ENCODE measurements at regions not wholly inside any gene's neighbourhood (a gene's known extent, or its start where the extent isn't known, plus 50 kb on each side); places are given as distances from the start of the nearest gene placed in this dataset.

DNA sequence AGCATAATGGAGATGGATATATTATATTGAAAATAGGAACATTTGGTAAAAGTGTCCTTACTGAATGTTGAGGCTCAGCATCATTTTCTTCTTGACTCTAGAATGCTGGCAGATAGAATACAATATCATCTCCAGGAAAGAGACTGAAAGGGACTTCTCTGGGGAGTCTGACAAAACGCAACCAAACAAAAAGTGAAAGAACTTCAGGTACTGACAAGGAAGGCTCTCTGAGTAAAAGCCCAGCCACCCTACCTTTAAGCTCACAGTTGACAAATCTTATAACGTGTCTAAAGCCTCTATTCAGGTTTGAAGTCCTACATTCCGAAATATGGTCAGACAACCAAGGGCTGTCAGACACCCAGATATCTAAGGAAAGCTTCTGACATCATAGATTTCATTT, 590.8 kb downstream of the SOX6 start:
- peaks cover 4% of the 10 kb centered on the region for H3K27me3 Mint-ChIP-seq
- ATAC-seq (ENCODE audit: poor library complexity) = no peak
- Histone ChIP-seq H3K4me3 (ENCODE audit: low read length) (no peak overlapping the region), H3K36me3 (ENCODE audit: insufficient read depth, low read length) (no peaks in the 10 kb centered on the region), H3K27me3 (ENCODE audit: control insufficient read depth in 1 of 2, insufficient read depth in 2 of 2, low read length in 2 of 2) (no peaks in the 10 kb centered on the region), H3K4me1 (ENCODE audit: insufficient read depth, low read length) (no peaks in the 10 kb centered on the region), H3K9me3 (ENCODE audit: control insufficient read depth in 1 of 2, insufficient read depth in 1 of 2, low read length in 2 of 2) (no peaks in the 10 kb centered on the region), H3K27ac (ENCODE audit: low read depth in 1 of 2, low read length in 2 of 2) (no peak overlapping the region)
- no peak overlapping the region for H3K27ac Mint-ChIP-seq
- intact Hi-C loops (cut with DNase I, micrococcal nuclease) = no loop called here
- no peaks in the 10 kb centered on the region for H3K9me3 Mint-ChIP-seq
- H3K4me1 Mint-ChIP-seq (ENCODE audit: low read depth) = no peaks in the 10 kb centered on the region
- no peak for TF ChIP-seq CTCF (IDR thresholded peaks at IDR 0.05)
- H3K4me3 Mint-ChIP-seq = no peak overlapping the region
- ChIA-PET POLR2A (no interaction called here), CTCF (no interaction called here)
- H3K36me3 Mint-ChIP-seq (ENCODE audit: low read depth) = no peaks in the 10 kb centered on the region
- no peak for DNase-seq

GRCh38 chr11:15768321-15768720, 588.0 kb downstream of the SOX6 start:
- ATAC-seq (ENCODE audit: poor library complexity) = no peak
- H3K9me3 Mint-ChIP-seq = no peaks in the 10 kb centered on the region
- no peak overlapping the region for H3K4me3 Mint-ChIP-seq

GRCh38 chr11:15769203-15769602, 587.1 kb downstream of the SOX6 start:
- DNase-seq (no peak), ATAC-seq (ENCODE audit: poor library complexity) (no peak)
- POLR2A ChIA-PET = no interaction called here

More at GRCh38 chr11:15768321-15768720, 588.0 kb downstream of the SOX6 start:
- no peak for DNase-seq
- intact Hi-C loops (cut with DNase I, micrococcal nuclease) = no loop called here
- TF ChIP-seq CTCF (IDR thresholded peaks at IDR 0.05) = no peak
- H3K27ac Mint-ChIP-seq = no peak overlapping the region
- H3K4me1 Mint-ChIP-seq (ENCODE audit: low read depth) = no peaks in the 10 kb centered on the region
- H3K9me3 ChIP-seq (ENCODE audit: control insufficient read depth in 1 of 2, insufficient read depth in 1 of 2, low read length in 2 of 2) = no peaks in the 10 kb centered on the region
- H3K36me3 Mint-ChIP-seq (ENCODE audit: low read depth) = no peaks in the 10 kb centered on the region
- H3K27me3 Mint-ChIP-seq = no peaks in the 10 kb centered on the region
- ChIA-PET CTCF (no interaction called here), POLR2A (no interaction called here)
- no peak overlapping the region for H3K27ac ChIP-seq (ENCODE audit: low read depth in 1 of 2, low read length in 2 of 2)
- H3K36me3 ChIP-seq (ENCODE audit: insufficient read depth, low read length) = no peaks in the 10 kb centered on the region
- no peak overlapping the region for H3K4me3 ChIP-seq (ENCODE audit: low read length)
- H3K27me3 ChIP-seq (ENCODE audit: control insufficient read depth in 1 of 2, insufficient read depth in 2 of 2, low read length in 2 of 2) = no peaks in the 10 kb centered on the region
- no peaks in the 10 kb centered on the region for H3K4me1 ChIP-seq (ENCODE audit: insufficient read depth, low read length)

More at GRCh38 chr11:15769203-15769602, 587.1 kb downstream of the SOX6 start:
- Mint-ChIP-seq H3K27ac (no peak overlapping the region), H3K4me1 (ENCODE audit: low read depth) (no peaks in the 10 kb centered on the region), H3K9me3 (no peaks in the 10 kb centered on the region), H3K4me3 (no peak overlapping the region), H3K27me3 (no peaks in the 10 kb centered on the region), H3K36me3 (ENCODE audit: low read depth) (no peaks in the 10 kb centered on the region)
- Histone ChIP-seq H3K4me3 (ENCODE audit: low read length) (no peak overlapping the region), H3K36me3 (ENCODE audit: insufficient read depth, low read length) (no peaks in the 10 kb centered on the region), H3K27me3 (ENCODE audit: control insufficient read depth in 1 of 2, insufficient read depth in 2 of 2, low read length in 2 of 2) (no peaks in the 10 kb centered on the region), H3K4me1 (ENCODE audit: insufficient read depth, low read length) (no peaks in the 10 kb centered on the region), H3K27ac (ENCODE audit: low read depth in 1 of 2, low read length in 2 of 2) (no peak overlapping the region), H3K9me3 (ENCODE audit: control insufficient read depth in 1 of 2, insufficient read depth in 1 of 2, low read length in 2 of 2) (no peaks in the 10 kb centered on the region)
- intact Hi-C loops (cut with DNase I, micrococcal nuclease) = no loop called here
- TF ChIP-seq CTCF (IDR thresholded peaks at IDR 0.05) = no peak
- CTCF ChIA-PET = no interaction called here
